GM20000 (cell line): ENCODE measurements at regions not wholly inside any gene's neighbourhood (a gene's known extent, or its start where the extent isn't known, plus 50 kb on each side); places are given as distances from the start of the nearest gene placed in this dataset.

Experiments
- DNase-seq: peaks from one replicate; pipeline ENCODE4 v3.0.0; 2012; ENCODE audit warnings: low spot score
- CTCF ChIP-seq: IDR thresholded peaks from 2 replicates; pipeline ENCODE4 v1.5.1; 2012; ENCODE audit warnings: mild to moderate bottlenecking, control low read depth; ENCODE audit errors: extremely low read depth, missing control alignments

GRCh38 chr14:83356080-83356479 lies 1822.4 kb upstream of the SEL1L start:
- DNase-seq = no peak
- no peak for TF ChIP-seq CTCF

- no peak for DNase-seq
These were observed 1838.6 kb upstream of the SEL1L start for GRCh38 chr14:83372271-83372670.

GRCh38 chr14:83379436-83379835 lies 1845.8 kb upstream of the SEL1L start:
- no peak for DNase-seq
- TF ChIP-seq CTCF = no peak

More at GRCh38 chr14:83372271-83372670, 1838.6 kb upstream of the SEL1L start:
- no peak for TF ChIP-seq CTCF

GRCh38 chr14:83384253-83384652 lies 1850.6 kb upstream of the SEL1L start:
- TF ChIP-seq CTCF = no peak
- no peak for DNase-seq

- DNase-seq = no peak
- TF ChIP-seq CTCF = no peak
These were observed 1861.7 kb upstream of the SEL1L start for GRCh38 chr14:83395321-83395720.

- TF ChIP-seq CTCF = no peak
- no peak for DNase-seq
These were observed 1882.8 kb upstream of the SEL1L start for GRCh38 chr14:83416476-83416875.

- no peak for TF ChIP-seq CTCF
- no peak for DNase-seq
These were observed 1885.8 kb upstream of the SEL1L start for GRCh38 chr14:83419420-83419819.
